Activated naive CD4-positive, alpha-beta T cell treated with anti-CD3 and anti-CD28 coated beads for 36 hours (primary cell): ENCODE measurements at regions not wholly inside any gene's neighbourhood (a gene's known extent, or its start where the extent isn't known, plus 50 kb on each side); places are given as distances from the start of the nearest gene placed in this dataset.
A peak's percentile ranks its signal among the peaks of the same experiment; 100 is the strongest.

Experiments
- CTCF ChIA-PET: fragments of 350-600 bp; sonication (Branson Sonifier 250); formaldehyde crosslinking; loops from one replicate; lab custom pipeline; 2021; ENCODE audit warnings: antibody characterized with exemption; lab: Charles Lee
- DNase-seq: peaks from one replicate; pipeline ENCODE4 v3.0.0-alpha.2; 2020
- H3K27ac Mint-ChIP-seq: one replicate; pipeline ENCODE4 v1.8.0; 2021; ENCODE audit warnings: mild to moderate bottlenecking, mixed read lengths
- H3K27me3 Mint-ChIP-seq: one replicate; pipeline ENCODE4 v1.8.0; 2021; ENCODE audit warnings: low read depth, mixed read lengths
- H3K36me3 Mint-ChIP-seq: one replicate; pipeline ENCODE4 v1.8.0; 2021; ENCODE audit warnings: low read depth, mixed read lengths
- H3K4me1 Mint-ChIP-seq: one replicate; pipeline ENCODE4 v1.8.0; 2021; ENCODE audit warnings: low read depth, mixed read lengths
- H3K4me3 Mint-ChIP-seq: one replicate; pipeline ENCODE4 v1.8.0; 2021; ENCODE audit warnings: mild to moderate bottlenecking, moderate library complexity, mixed read lengths
- H3K9me3 Mint-ChIP-seq: one replicate; pipeline ENCODE4 v1.8.0; 2021; ENCODE audit warnings: mixed read lengths
- intact Hi-C: fragments of 100-400 bp; cut with micrococcal nuclease; formaldehyde crosslinking; loops from one replicate; pipeline ENCODE4 v1.15.1; 2023

DNA sequence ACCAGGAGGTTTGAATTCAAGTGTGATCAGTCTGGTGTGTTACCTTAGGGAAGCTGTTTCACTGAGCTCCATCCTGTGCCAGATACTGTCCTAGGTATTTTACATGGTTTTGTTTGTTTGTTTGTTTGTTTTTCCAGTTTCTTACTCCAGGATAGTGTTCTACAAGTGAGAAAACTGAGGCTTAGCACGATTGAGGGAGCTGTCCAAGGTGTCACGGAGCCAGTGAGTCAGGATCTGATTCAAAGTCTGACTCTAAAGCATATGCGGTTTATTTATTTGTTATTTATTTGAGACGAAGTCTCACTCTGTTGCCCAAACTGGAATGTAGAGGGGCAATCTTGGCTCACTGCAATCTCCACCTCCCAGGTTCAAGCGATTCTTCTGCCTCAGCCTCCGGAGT, 79.7 kb upstream of the GNG2 start:
- Mint-ChIP-seq H3K4me3 (no peak overlapping the region), H3K9me3 (peaks cover 6% of the 10 kb centered on the region), H3K27ac (no peak overlapping the region), H3K36me3 (peaks cover 3% of the 10 kb centered on the region), H3K4me1 (peaks cover 42% of the 10 kb centered on the region), H3K27me3 (no peaks in the 10 kb centered on the region)
- DNase-seq: peak; percentile 42
- intact Hi-C loops: loop anchor here (1.0 to 10.0 kb wide), 9 partner anchors 67 to 1456 kb away; no protein-coding TSS in a partner anchor
- CTCF ChIA-PET: interaction anchor here (0.6 to 7.0 kb wide), 19 partner anchors 8 to 772 kb away, joined by 3 to 45 read pairs (median 4); no protein-coding TSS in a partner anchor

DNA sequence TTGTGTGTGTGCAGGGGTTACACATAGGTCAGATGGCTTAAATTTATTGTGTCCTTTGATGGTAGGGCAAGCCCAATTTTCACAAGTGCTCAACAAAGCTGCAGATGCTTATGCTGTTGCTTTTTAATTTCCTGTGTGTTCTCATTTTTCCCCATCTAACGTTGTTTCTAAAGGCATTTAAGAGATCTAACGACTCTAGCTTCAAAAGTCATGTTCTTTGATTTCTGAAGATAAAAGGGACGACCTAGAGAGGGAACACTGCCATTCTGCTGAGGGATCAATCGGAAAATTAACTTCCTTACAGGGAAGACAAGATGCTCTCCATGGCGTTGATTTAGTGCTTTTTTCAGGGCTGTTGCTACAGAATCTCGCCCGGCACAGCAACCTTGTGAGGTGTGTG, 79.0 kb upstream of the GNG2 start:
- H3K4me3 Mint-ChIP-seq: no peak overlapping the region
- no peaks in the 10 kb centered on the region for H3K27me3 Mint-ChIP-seq
- H3K27ac Mint-ChIP-seq: no peak overlapping the region
- CTCF ChIA-PET: interaction anchor here (0.7 to 7.0 kb wide), 9 partner anchors 25 to 773 kb away, joined by 3 to 45 read pairs (median 9); no protein-coding TSS in a partner anchor
- H3K36me3 Mint-ChIP-seq: peaks cover 5% of the 10 kb centered on the region
- peaks cover 39% of the 10 kb centered on the region for H3K4me1 Mint-ChIP-seq
- peaks cover 13% of the 10 kb centered on the region for H3K9me3 Mint-ChIP-seq
- DNase-seq: no peak
- intact Hi-C loops: loop anchor here (5.0 to 10.0 kb wide), 4 partner anchors 66 to 1457 kb away; no protein-coding TSS in a partner anchor

DNA sequence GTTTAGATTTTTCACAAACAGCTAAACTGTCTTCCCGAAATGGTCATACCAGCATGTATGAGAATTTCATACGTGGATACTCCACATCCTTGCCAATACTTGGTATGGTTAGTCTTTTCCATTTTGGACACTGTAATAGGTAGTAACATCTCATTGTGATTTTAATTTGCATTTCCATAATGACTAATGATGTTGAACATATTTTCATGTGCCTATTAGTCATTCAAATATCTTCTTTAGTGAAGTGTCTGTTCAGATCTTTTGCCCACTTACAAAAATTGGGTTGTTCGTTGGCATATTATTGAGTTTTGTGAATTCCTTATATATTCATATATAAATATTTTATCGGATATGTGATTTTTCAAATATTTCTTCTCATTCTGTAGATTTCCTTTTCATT, 78.0 kb upstream of the GNG2 start:
- H3K27ac Mint-ChIP-seq: no peak overlapping the region
- no peaks in the 10 kb centered on the region for H3K27me3 Mint-ChIP-seq
- CTCF ChIA-PET: interaction anchor here (1.0 to 1.3 kb wide), 2 partner anchors 196 to 481 kb away, joined by 3 to 4 read pairs; no protein-coding TSS in a partner anchor
- H3K9me3 Mint-ChIP-seq: peaks cover 21% of the 10 kb centered on the region
- peaks cover 9% of the 10 kb centered on the region for H3K36me3 Mint-ChIP-seq
- H3K4me1 Mint-ChIP-seq: peaks cover 38% of the 10 kb centered on the region
- intact Hi-C loops: loop anchor here (5.0 to 10.0 kb wide), 4 partner anchors 65 to 1458 kb away; no protein-coding TSS in a partner anchor
- no peak for DNase-seq
- H3K4me3 Mint-ChIP-seq: no peak overlapping the region

DNA sequence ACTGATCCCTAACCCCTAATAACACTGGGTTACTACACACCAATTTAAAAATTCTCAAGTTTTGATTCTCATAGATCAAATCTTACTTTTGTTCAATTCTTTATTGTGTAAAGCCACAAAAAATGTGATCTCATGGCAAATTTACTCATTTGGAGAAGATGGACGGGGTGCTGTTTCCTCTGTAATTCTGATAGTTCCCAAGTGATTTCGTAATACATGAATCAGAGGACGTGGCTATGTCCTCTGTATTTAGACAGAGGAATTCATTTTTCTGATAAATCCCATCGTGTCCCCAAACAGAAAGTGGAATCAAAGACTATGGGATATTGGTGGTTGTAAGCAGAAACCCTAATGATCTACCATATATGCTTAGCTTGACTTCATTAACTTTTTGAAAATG, 76.6 kb upstream of the GNG2 start:
- intact Hi-C loops: loop anchor here (5.0 to 10.0 kb wide), 4 partner anchors 64 to 1459 kb away; no protein-coding TSS in a partner anchor
- no peaks in the 10 kb centered on the region for H3K27me3 Mint-ChIP-seq

DNA sequence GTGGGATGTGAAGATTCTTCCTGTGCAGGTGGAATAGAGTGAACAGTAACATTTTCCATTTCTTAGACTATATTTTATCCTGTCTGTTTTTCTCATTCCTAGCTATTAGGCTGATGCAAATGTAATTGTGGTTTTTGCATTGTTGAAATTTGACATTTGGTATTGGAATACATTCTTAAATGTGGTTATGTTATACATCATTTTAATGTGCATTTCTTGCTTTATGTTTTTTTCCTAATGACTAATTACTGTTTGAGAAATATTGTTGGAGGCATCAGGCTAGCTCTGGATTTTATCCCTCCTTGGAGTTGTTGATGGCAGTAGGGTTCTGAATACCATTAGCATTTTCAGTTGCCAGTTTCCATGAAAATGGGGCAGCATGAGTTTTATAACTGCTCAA, 75.9 kb upstream of the GNG2 start:
- Mint-ChIP-seq H3K4me1 (peaks cover 38% of the 10 kb centered on the region), H3K36me3 (peaks cover 9% of the 10 kb centered on the region), H3K27me3 (no peaks in the 10 kb centered on the region), H3K4me3 (no peak overlapping the region), H3K9me3 (peaks cover 21% of the 10 kb centered on the region), H3K27ac (no peak overlapping the region)
- CTCF ChIA-PET: interaction anchor here (0.6 to 1.6 kb wide), 2 partner anchors 9 to 215 kb away, joined by 3 to 5 read pairs; no protein-coding TSS in a partner anchor
- no peak for DNase-seq
- intact Hi-C loops: loop anchor here (5.0 to 10.0 kb wide), 4 partner anchors 63 to 1460 kb away; no protein-coding TSS in a partner anchor

More for the DNA sequence above, 76.6 kb upstream of the GNG2 start:
- Mint-ChIP-seq H3K36me3 (peaks cover 9% of the 10 kb centered on the region), H3K4me1 (peaks cover 38% of the 10 kb centered on the region), H3K9me3 (peaks cover 21% of the 10 kb centered on the region), H3K27ac (no peak overlapping the region), H3K4me3 (no peak overlapping the region)
- DNase-seq: no peak
- CTCF ChIA-PET: interaction anchor here (0.7 to 1.6 kb wide), 2 partner anchors 10 to 102 kb away, joined by 4 to 5 read pairs; no protein-coding TSS in a partner anchor

DNA sequence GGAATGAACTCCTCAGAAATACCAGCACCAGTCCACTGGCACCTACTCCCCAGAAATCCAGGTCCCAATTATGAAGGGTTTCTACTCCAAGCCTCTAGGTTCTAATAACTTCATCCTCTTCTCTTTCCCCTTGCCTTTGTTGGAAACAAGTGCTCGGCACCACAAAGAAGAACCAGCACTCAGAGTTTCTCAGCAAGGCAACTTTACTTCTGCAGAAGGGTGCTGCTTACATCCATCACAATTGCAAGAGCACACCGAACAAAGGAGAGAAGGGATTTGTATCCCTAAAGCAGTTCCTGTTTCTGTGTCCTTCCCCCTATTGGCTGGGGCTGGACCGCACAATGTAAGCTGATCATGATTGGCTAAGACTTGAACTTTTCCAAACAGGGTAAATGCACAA, 74.2 kb upstream of the GNG2 start:
- intact Hi-C loops: loop anchor here (10.0 kb wide), 1 partner anchor 1461 kb away; no protein-coding TSS in a partner anchor
- no peaks in the 10 kb centered on the region for H3K27me3 Mint-ChIP-seq

DNA sequence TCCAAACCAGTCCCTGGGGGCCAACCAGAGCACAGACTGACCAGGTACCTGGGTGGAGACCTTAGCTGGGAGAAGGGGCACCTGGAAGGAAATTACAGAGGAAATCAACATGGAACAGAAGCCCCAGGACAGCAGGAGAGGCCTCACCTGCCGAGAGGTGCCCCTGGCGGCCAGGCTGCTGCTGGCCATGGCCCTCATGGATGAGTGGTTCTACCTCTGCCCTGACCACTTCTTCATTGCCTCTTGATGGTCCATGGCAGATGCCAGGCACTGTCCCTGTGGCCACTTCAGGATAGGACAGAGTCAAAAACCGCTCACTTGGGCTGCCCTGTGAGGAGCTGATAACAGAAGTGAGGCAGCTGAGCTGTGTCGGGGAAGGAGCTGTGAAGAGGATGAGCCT, 73.1 kb upstream of the GNG2 start:
- Mint-ChIP-seq H3K36me3 (peaks cover 9% of the 10 kb centered on the region), H3K27me3 (no peaks in the 10 kb centered on the region), H3K4me3 (no peak overlapping the region), H3K9me3 (peaks cover 21% of the 10 kb centered on the region), H3K4me1 (peaks cover 18% of the 10 kb centered on the region), H3K27ac (no peak overlapping the region)
- intact Hi-C loops: loop anchor here (10.0 kb wide), 1 partner anchor 1463 kb away; no protein-coding TSS in a partner anchor
- DNase-seq: no peak
- CTCF ChIA-PET: no interaction called here

More for the DNA sequence above, 74.2 kb upstream of the GNG2 start:
- H3K4me3 Mint-ChIP-seq: no peak overlapping the region
- H3K27ac Mint-ChIP-seq: no peak overlapping the region
- CTCF ChIA-PET: no interaction called here
- DNase-seq: no peak
- peaks cover 21% of the 10 kb centered on the region for H3K9me3 Mint-ChIP-seq
- H3K4me1 Mint-ChIP-seq: peaks cover 25% of the 10 kb centered on the region
- peaks cover 9% of the 10 kb centered on the region for H3K36me3 Mint-ChIP-seq

DNA sequence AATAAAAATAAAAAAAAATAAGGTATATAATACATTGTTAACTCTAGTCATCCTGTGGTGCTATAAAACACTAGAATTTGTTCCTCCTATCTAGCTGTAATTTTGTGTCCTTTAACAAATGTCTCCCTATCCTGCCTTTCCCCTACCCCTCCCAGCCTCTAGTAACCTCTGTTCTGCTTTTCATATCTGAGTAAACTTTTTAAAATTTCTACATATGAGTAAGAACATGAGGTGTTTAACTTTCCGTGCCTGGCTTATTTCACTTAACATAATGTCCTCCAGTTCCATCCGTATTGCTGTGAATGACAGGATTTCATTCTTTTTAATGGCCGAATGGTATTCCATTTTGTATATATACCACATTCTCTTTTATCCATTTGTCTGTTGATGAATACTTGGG, 71.3 kb upstream of the GNG2 start:
- CTCF ChIA-PET: interaction anchor here (0.8 to 1.2 kb wide), 2 partner anchors 9 to 13 kb away, joined by 3 read pairs; no protein-coding TSS in a partner anchor
- H3K9me3 Mint-ChIP-seq: peaks cover 21% of the 10 kb centered on the region
- H3K36me3 Mint-ChIP-seq: peaks cover 9% of the 10 kb centered on the region
- no peak overlapping the region for H3K27ac Mint-ChIP-seq
- H3K27me3 Mint-ChIP-seq: no peaks in the 10 kb centered on the region
- H3K4me3 Mint-ChIP-seq: no peak overlapping the region
- intact Hi-C loops: loop anchor here (10.0 kb wide), 1 partner anchor 1464 kb away; no protein-coding TSS in a partner anchor
- peaks cover 9% of the 10 kb centered on the region for H3K4me1 Mint-ChIP-seq
- DNase-seq: no peak

DNA sequence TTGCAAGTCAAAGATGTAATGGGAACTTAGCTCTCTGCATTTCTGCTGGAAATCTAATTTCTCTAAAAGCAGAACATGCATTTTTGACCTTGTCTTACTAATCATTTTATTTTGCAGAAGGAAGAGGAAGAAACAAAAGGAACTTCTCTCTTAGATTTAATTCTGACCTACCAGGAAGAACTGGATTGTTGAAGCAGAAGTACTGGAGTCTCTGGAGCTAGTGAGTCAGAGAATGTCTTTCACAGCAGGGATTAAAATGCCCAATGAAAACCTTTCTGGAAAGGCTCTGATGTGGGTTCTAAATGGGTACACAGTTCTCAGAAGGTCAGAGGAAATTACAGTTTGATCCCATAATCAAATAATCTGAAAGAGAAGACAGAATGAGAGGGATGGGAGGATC, 70.8 kb upstream of the GNG2 start:
- H3K9me3 Mint-ChIP-seq: peaks cover 21% of the 10 kb centered on the region
- H3K27me3 Mint-ChIP-seq: no peaks in the 10 kb centered on the region
- CTCF ChIA-PET: no interaction called here
- H3K36me3 Mint-ChIP-seq: peaks cover 9% of the 10 kb centered on the region
- peaks cover 4% of the 10 kb centered on the region for H3K4me1 Mint-ChIP-seq
- no peak overlapping the region for H3K27ac Mint-ChIP-seq
- intact Hi-C loops: loop anchor here (10.0 kb wide), 1 partner anchor 1465 kb away; no protein-coding TSS in a partner anchor
- DNase-seq: no peak
- no peak overlapping the region for H3K4me3 Mint-ChIP-seq

DNA sequence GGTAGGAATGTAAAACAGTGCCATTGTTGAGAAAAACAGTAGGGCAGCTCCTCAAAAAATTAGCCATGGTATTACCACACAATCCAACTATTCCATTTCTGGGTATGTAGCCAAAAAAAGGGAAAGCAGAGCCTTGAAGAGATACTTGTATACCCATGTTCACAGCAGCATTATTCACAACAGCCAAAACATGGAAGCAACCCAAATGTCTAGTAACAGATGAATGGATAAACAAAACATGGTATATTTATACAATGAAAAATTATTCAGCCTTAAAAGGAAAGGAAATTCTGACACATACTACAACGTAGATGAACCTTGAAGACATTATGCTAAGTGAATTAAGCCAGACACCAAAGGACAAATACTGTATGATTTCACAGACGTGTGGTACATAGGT, 67.6 kb upstream of the GNG2 start:
- H3K27me3 Mint-ChIP-seq: no peaks in the 10 kb centered on the region
- H3K4me3 Mint-ChIP-seq: no peak overlapping the region
- H3K27ac Mint-ChIP-seq: no peak overlapping the region
- no peaks in the 10 kb centered on the region for H3K9me3 Mint-ChIP-seq
- H3K36me3 Mint-ChIP-seq: no peaks in the 10 kb centered on the region
- intact Hi-C loops: no loop called here
- CTCF ChIA-PET: no interaction called here
- no peaks in the 10 kb centered on the region for H3K4me1 Mint-ChIP-seq
- DNase-seq: no peak

DNA sequence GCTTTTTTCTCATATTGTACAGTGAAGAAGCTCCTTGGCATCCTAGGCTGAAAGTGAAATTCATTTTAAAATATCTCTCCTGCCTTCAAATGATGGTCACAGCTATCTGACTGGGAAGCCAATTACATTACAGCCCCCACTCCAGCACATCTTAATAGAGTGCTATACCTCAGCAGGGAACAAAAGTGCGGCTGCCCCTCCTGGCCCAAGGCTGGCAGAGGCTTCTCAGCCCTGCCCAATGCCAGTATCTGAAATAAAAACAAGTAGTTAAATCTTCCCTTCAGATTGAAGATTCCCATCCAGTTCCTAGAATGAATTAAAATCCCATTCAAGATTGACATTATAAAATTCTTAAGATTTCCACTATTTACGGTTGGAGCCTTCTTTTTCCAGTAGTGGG, 54.9 kb upstream of the GNG2 start:
- H3K9me3 Mint-ChIP-seq: peaks cover 9% of the 10 kb centered on the region
- intact Hi-C loops: no loop called here
- CTCF ChIA-PET: interaction anchor here (1.1 to 3.5 kb wide), 2 partner anchors 25 to 173 kb away, joined by 4 to 11 read pairs; no protein-coding TSS in a partner anchor
- DNase-seq: no peak
- no peaks in the 10 kb centered on the region for H3K36me3 Mint-ChIP-seq
- peaks cover 2% of the 10 kb centered on the region for H3K27me3 Mint-ChIP-seq
- no peaks in the 10 kb centered on the region for H3K4me1 Mint-ChIP-seq
- H3K27ac Mint-ChIP-seq: no peak overlapping the region
- H3K4me3 Mint-ChIP-seq: no peak overlapping the region

DNA sequence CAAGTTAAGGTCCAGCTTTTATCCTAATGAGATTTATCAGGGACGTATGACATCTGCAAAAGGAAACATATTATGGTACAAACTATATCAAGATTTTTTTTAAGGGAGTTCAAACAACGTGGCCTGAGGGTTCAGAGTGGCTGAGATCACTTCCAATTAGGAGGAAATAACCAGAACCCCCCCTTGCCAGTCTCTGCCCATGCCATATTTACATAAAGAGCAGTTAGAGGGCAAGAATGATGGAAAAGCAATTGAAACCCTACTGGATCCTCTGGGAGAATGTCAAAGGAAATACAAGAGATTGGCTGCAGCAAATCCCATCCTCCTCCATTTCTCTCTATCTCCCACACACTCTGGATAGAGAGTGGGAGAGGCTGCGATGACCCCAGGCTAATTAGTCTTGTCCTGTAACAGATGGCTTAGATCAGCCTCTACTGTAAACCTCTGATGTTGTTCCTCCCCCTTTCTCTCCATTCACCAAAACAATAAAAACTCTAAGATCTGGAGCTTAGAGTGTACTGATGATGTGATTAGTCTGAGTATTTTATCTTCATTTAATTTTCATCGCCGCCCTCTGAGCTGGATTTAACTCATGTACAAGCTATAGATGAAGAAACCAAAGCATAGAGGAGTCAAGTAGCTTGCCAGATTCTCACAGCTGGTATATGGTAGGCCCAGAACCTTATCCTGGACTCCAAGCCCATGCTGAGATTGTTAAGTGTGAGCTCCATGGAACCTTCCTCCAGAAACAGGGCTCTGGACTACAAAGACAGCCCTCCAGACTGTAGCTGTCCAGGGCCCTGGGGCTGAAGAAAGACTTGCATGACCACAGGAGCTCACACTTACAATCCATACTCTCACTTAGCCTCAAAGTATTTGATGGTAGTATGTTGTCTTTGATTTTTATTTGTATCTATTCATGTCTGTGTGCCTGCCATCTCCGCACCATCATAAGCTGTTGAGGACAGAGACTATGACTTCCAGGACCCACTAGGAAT, 54.1 kb upstream of the GNG2 start:
- Mint-ChIP-seq H3K4me3 (no peak overlapping the region), H3K4me1 (no peaks in the 10 kb centered on the region), H3K27me3 (peaks cover 2% of the 10 kb centered on the region), H3K27ac (no peak overlapping the region), H3K9me3 (peaks cover 9% of the 10 kb centered on the region), H3K36me3 (no peaks in the 10 kb centered on the region)
- CTCF ChIA-PET: interaction anchor here (0.6 to 3.5 kb wide), 4 partner anchors 13 to 1219 kb away, joined by 3 to 11 read pairs (median 4); no protein-coding TSS in a partner anchor
- no peak for DNase-seq
- intact Hi-C loops: no loop called here
